NCI-H2196 treated with DMSO at 0.1 percent for 48 hours (cell line): ENCODE measurements at regions not wholly inside any gene's neighbourhood (a gene's known extent, or its start where the extent isn't known, plus 50 kb on each side); places are given as distances from the start of the nearest gene placed in this dataset.
"Not testable (repeated sequence)": the region's sequence is repeated elsewhere in the genome, so short reads cannot be mapped to it uniquely, and the experiment has no call there.

ENCODE experiments used
- DNase-seq: peaks from one replicate; lab custom pipeline; 2025; ENCODE audit not compliant: unreplicated experiment; lab: John Stamatoyannopoulos, UW

GRCh38 chr2:208921358-208921757 is 502.5 kb upstream of the MAP2 start:
- not testable (repeated sequence) for DNase-seq

GRCh38 chr2:208927867-208928266 is 496.0 kb upstream of the MAP2 start:
- DNase-seq = no peak

- no peak for DNase-seq
Measured at GRCh38 chr2:208929139-208929864, 494.5 kb upstream of the MAP2 start.

GRCh38 chr2:208929894-208930427 is 493.9 kb upstream of the MAP2 start:
- no peak for DNase-seq

- DNase-seq = no peak
Measured at GRCh38 chr2:208935531-208935930, 488.3 kb upstream of the MAP2 start.

GRCh38 chr2:208937521-208937920 is 486.3 kb upstream of the MAP2 start:
- DNase-seq = no peak

- no peak for DNase-seq
Measured at GRCh38 chr2:208939852-208940251, 484.0 kb upstream of the MAP2 start.

GRCh38 chr2:208945719-208946256 is 478.1 kb upstream of the MAP2 start:
- DNase-seq = no peak

- DNase-seq = no peak
Measured at GRCh38 chr2:208948073-208948472, 475.8 kb upstream of the MAP2 start.

GRCh38 chr2:208970070-208970469 is 453.8 kb upstream of the MAP2 start:
- DNase-seq = no peak

GRCh38 chr2:208977582-208977981 is 446.3 kb upstream of the MAP2 start:
- DNase-seq = no peak

GRCh38 chr2:208978946-208979345 is 444.9 kb upstream of the MAP2 start:
- DNase-seq = no peak

- DNase-seq = no peak
Measured at GRCh38 chr2:208980321-208980720, 443.5 kb upstream of the MAP2 start.

GRCh38 chr2:208982831-208983230 is 441.0 kb upstream of the MAP2 start:
- DNase-seq = no peak

GRCh38 chr2:208983486-208983885 is 440.4 kb upstream of the MAP2 start:
- DNase-seq = no peak

- no peak for DNase-seq
Measured at GRCh38 chr2:208984376-208985090, 439.3 kb upstream of the MAP2 start.

- DNase-seq = no peak
Measured at GRCh38 chr2:208985644-208986043, 438.2 kb upstream of the MAP2 start.

GRCh38 chr2:208990716-208991115 is 433.1 kb upstream of the MAP2 start:
- DNase-seq = no peak

GRCh38 chr2:208999911-209000310 is 423.9 kb upstream of the MAP2 start:
- DNase-seq = no peak

- no peak for DNase-seq
Measured at GRCh38 chr2:209002054-209002453, 421.8 kb upstream of the MAP2 start.

- no peak for DNase-seq
Measured at GRCh38 chr2:209005371-209005770, 418.5 kb upstream of the MAP2 start.

GRCh38 chr2:209008636-209009287 is 415.1 kb upstream of the MAP2 start:
- no peak for DNase-seq
